ENCODE measurements at regions not wholly inside any gene's neighbourhood (a gene's known extent, or its start where the extent isn't known, plus 50 kb on each side); places are given as distances from the start of the nearest gene placed in this dataset.
"Not testable (repeated sequence)": the region's sequence is repeated elsewhere in the genome, so short reads cannot be mapped to it uniquely, and the experiment has no call there.

- no peak for DNase-seq
These were observed 151.5 kb upstream of the GOT2 start for GRCh38 chr16:58885528-58886170.

GRCh38 chr16:58884141-58884540 lies 150.0 kb upstream of the GOT2 start:
- no peak for TF ChIP-seq CTCF (IDR thresholded peaks at IDR 0.05)
- Mint-ChIP-seq H3K9me3 (peaks cover 16% of the 10 kb centered on the region), H3K4me3 (no peak overlapping the region), H3K27ac (no peak overlapping the region), H3K4me1 (ENCODE audit: low read depth) (no peaks in the 10 kb centered on the region), H3K36me3 (ENCODE audit: low read depth) (no peaks in the 10 kb centered on the region), H3K27me3 (ENCODE audit: insufficient read depth) (no peaks in the 10 kb centered on the region)
- no peak for DNase-seq

More at GRCh38 chr16:58885528-58886170, 151.5 kb upstream of the GOT2 start:
- Mint-ChIP-seq H3K4me1 (ENCODE audit: low read depth) (no peaks in the 10 kb centered on the region), H3K36me3 (ENCODE audit: low read depth) (no peaks in the 10 kb centered on the region), H3K27me3 (ENCODE audit: insufficient read depth) (no peaks in the 10 kb centered on the region), H3K4me3 (no peak overlapping the region), H3K9me3 (peaks cover 3% of the 10 kb centered on the region; the same call in 1 of the 2 replicates), H3K27ac (no peak overlapping the region)
- no peak for TF ChIP-seq CTCF (IDR thresholded peaks at IDR 0.05)

- no peak for TF ChIP-seq CTCF (IDR thresholded peaks at IDR 0.05)
These were observed 149.0 kb upstream of the GOT2 start for GRCh38 chr16:58883131-58883530.

DNA sequence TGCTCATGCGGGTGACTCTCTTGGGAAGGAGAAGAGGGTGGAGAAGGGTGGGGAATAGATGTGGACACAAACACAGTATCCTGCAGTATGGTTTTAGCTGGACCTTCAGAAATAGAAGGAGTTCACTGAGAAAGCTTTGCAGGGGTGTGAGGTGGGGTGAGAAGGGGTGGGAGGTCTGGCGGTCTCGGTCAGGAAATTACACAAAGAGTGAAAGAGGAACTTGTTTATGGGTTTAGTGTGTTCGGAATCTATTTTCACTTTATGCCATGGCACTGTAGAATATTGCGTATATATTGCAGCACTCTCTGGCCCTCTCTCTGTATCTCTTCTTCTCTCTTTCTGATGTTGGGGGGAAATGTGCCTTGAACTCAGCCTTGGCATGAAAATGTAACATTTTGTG lies 148.2 kb upstream of the GOT2 start:
- H3K27me3 Mint-ChIP-seq (ENCODE audit: insufficient read depth) = no peaks in the 10 kb centered on the region
- H3K27ac Mint-ChIP-seq = no peak overlapping the region

More at GRCh38 chr16:58883131-58883530, 149.0 kb upstream of the GOT2 start:
- H3K36me3 Mint-ChIP-seq (ENCODE audit: low read depth) = no peaks in the 10 kb centered on the region
- H3K27ac Mint-ChIP-seq = no peak overlapping the region
- DNase-seq = no peak
- H3K9me3 Mint-ChIP-seq = peaks cover 19% of the 10 kb centered on the region
- no peaks in the 10 kb centered on the region for H3K27me3 Mint-ChIP-seq (ENCODE audit: insufficient read depth)
- no peaks in the 10 kb centered on the region for H3K4me1 Mint-ChIP-seq (ENCODE audit: low read depth)
- H3K4me3 Mint-ChIP-seq = no peak overlapping the region

GRCh38 chr16:58878641-58879040 lies 144.5 kb upstream of the GOT2 start:
- H3K9me3 Mint-ChIP-seq = peaks cover 36% of the 10 kb centered on the region
- not testable (repeated sequence) for H3K4me1 Mint-ChIP-seq (ENCODE audit: low read depth)

More for the DNA sequence above, 148.2 kb upstream of the GOT2 start:
- no peaks in the 10 kb centered on the region for H3K36me3 Mint-ChIP-seq (ENCODE audit: low read depth)
- no peak for DNase-seq
- no peak overlapping the region for H3K4me3 Mint-ChIP-seq
- H3K9me3 Mint-ChIP-seq = peaks cover 27% of the 10 kb centered on the region
- no peaks in the 10 kb centered on the region for H3K4me1 Mint-ChIP-seq (ENCODE audit: low read depth)
- no peak for TF ChIP-seq CTCF (IDR thresholded peaks at IDR 0.05)

DNA sequence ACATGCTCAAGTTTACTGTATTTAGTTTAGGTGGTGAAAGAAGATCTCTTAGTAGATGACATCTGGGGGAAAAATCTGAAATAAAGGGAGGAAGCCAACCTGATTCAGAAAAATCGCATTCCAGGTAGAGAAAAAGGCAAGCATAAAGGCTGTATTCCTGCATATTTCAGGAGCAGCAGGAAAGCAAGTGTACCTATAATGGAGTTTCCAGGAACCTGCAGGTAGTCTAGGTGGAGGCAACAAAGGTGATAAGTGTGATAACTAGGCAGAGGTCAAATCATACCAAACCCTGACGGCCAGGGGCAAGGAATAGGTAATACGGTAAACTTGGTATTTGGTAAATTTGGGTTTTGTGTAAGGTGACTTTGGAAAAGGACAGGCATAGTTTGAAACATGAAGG lies 132.8 kb upstream of the GOT2 start:
- Mint-ChIP-seq H3K4me1 (ENCODE audit: low read depth) (no peaks in the 10 kb centered on the region), H3K36me3 (ENCODE audit: low read depth) (no peaks in the 10 kb centered on the region), H3K9me3 (no peaks in the 10 kb centered on the region), H3K27me3 (ENCODE audit: insufficient read depth) (peaks cover 5% of the 10 kb centered on the region; the same call in 1 of the 2 replicates), H3K27ac (no peak overlapping the region), H3K4me3 (no peak overlapping the region)
- DNase-seq = no peak
- no peak for TF ChIP-seq CTCF (IDR thresholded peaks at IDR 0.05)

More at GRCh38 chr16:58878641-58879040, 144.5 kb upstream of the GOT2 start:
- H3K36me3 Mint-ChIP-seq (ENCODE audit: low read depth); H3K27ac Mint-ChIP-seq; DNase-seq; H3K4me3 Mint-ChIP-seq; H3K27me3 Mint-ChIP-seq (ENCODE audit: insufficient read depth): not testable (repeated sequence)
